A673 (cell line): ENCODE measurements at regions not wholly inside any gene's neighbourhood (a gene's known extent, or its start where the extent isn't known, plus 50 kb on each side); places are given as distances from the start of the nearest gene placed in this dataset.

ENCODE experiments used
- BruUV-seq: library from RNA; stranded (reverse); fragments of 400-500 nt; replicated peaks from 2 replicates; lab custom pipeline; 2021; lab: Mats Ljungman, UMichigan
- CTCF ChIA-PET: fragments of 300-600 bp; sonication (Branson Sonifier 250); formaldehyde crosslinking; loops from one replicate; lab custom pipeline; 2022; ENCODE audit warnings: antibody characterized with exemption; lab: Charles Lee
- POLR2A ChIA-PET: fragments of 300-600 bp; sonication (Branson Sonifier 250); formaldehyde crosslinking; loops from one replicate; lab custom pipeline; 2022; ENCODE audit warnings: antibody characterized with exemption; ENCODE audit not compliant: low non-redundant PET; lab: Charles Lee
- DNase-seq: peaks from one replicate; pipeline ENCODE4 v3.0.0-alpha.2; 2015; ENCODE audit warnings: low spot score
- H3K27ac ChIP-seq: fragments of 200-600 bp; sonication (generic); 2 replicates; pipeline ENCODE4 v1.5.1; 2016; ENCODE audit warnings: mixed run types, low read depth, mild to moderate bottlenecking, mixed read lengths, antibody characterized with exemption, low read length; ENCODE audit not compliant: poor library complexity, severe bottlenecking
- H3K27me3 ChIP-seq: fragments of 200-600 bp; sonication (generic); replicated peaks from 2 replicates; pipeline ENCODE4 v1.6.1; 2017; ENCODE audit warnings: mixed run types, low read depth, mild to moderate bottlenecking, mixed read lengths, antibody characterized with exemption, low read length; ENCODE audit not compliant: insufficient read depth, poor library complexity
- H3K36me3 ChIP-seq: fragments of 200-600 bp; sonication (generic); 2 replicates; pipeline ENCODE4 v1.6.1; 2016; ENCODE audit warnings: mixed run types, mild to moderate bottlenecking, mixed read lengths, antibody characterized with exemption, low read length; ENCODE audit not compliant: insufficient read depth, poor library complexity, severe bottlenecking
- H3K4me1 ChIP-seq: fragments of 200-600 bp; sonication (generic); 2 replicates; pipeline ENCODE4 v1.6.1; 2017; ENCODE audit warnings: mixed run types, mild to moderate bottlenecking, mixed read lengths, antibody characterized with exemption, low read length; ENCODE audit not compliant: insufficient read depth, poor library complexity, severe bottlenecking
- H3K4me3 ChIP-seq: fragments of 200-600 bp; sonication (generic); 2 replicates; pipeline ENCODE4 v1.5.1; 2016; ENCODE audit warnings: low read depth, mixed run types, mild to moderate bottlenecking, mixed read lengths, low read length; ENCODE audit not compliant: poor library complexity, severe bottlenecking
- H3K9me3 ChIP-seq: fragments of 200-600 bp; sonication (generic); 2 replicates; pipeline ENCODE4 v1.6.1; 2016; ENCODE audit warnings: mixed run types, low read depth, mild to moderate bottlenecking, mixed read lengths, antibody characterized with exemption, low read length; ENCODE audit not compliant: poor library complexity, severe bottlenecking
- CTCF ChIP-seq: fragments of 300-800, 200-600 bp; sonication (generic); conservative IDR thresholded peaks from 2 replicates; pipeline ENCODE4 v1.5.1; 2017; ENCODE audit warnings: low read depth, mild to moderate bottlenecking, antibody characterized with exemption, low read length, moderate library complexity, mixed read lengths
- EZH2 ChIP-seq: fragments of 200-600 bp; sonication (generic); IDR thresholded peaks from 2 replicates; pipeline ENCODE4 v1.6.1; 2017; ENCODE audit warnings: borderline replicate concordance, low read depth, mild to moderate bottlenecking, mixed read lengths, antibody characterized with exemption, low read length; ENCODE audit not compliant: poor library complexity, severe bottlenecking
- intact Hi-C: fragments of 100-400 bp; cut with micrococcal nuclease; formaldehyde crosslinking; loops from one replicate; pipeline ENCODE4 v1.10.0; 2022; ENCODE audit not compliant: unreplicated experiment

GRCh38 chr12:24409868-24410267 is 460.4 kb upstream of the SOX5 start:
- CTCF ChIA-PET: no interaction called here

GRCh38 chr12:24408305-24408704 is 458.8 kb upstream of the SOX5 start:
- no peaks in the 10 kb centered on the region for H3K9me3 ChIP-seq
- ChIA-PET CTCF (no interaction called here), POLR2A (no interaction called here)
- TF ChIP-seq EZH2 (no peak), CTCF (no peak)
- intact Hi-C loops: no loop called here
- no peak for DNase-seq
- H3K4me3 ChIP-seq: no peak overlapping the region
- no TSS peak for BruUV-seq
- no peaks in the 10 kb centered on the region for H3K36me3 ChIP-seq
- no peaks in the 10 kb centered on the region for H3K4me1 ChIP-seq
- no peaks in the 10 kb centered on the region for H3K27me3 ChIP-seq
- H3K27ac ChIP-seq: no peak overlapping the region

More at GRCh38 chr12:24409868-24410267, 460.4 kb upstream of the SOX5 start:
- POLR2A ChIA-PET: interaction anchor here (0.5 kb wide), 1 partner anchor 375 kb away, joined by 3 read pairs; no protein-coding TSS in a partner anchor
- no TSS peak for BruUV-seq
- no peak overlapping the region for H3K27ac ChIP-seq
- no peak for DNase-seq
- TF ChIP-seq EZH2 (no peak), CTCF (no peak)
- H3K36me3 ChIP-seq: no peaks in the 10 kb centered on the region
- no peaks in the 10 kb centered on the region for H3K9me3 ChIP-seq
- H3K27me3 ChIP-seq: no peaks in the 10 kb centered on the region
- H3K4me1 ChIP-seq: no peaks in the 10 kb centered on the region
- H3K4me3 ChIP-seq: no peak overlapping the region
- intact Hi-C loops: no loop called here

- H3K4me1 ChIP-seq: no peaks in the 10 kb centered on the region
- TF ChIP-seq CTCF: no peak
- DNase-seq: no peak
- H3K27ac ChIP-seq: no peak overlapping the region
- no peaks in the 10 kb centered on the region for H3K36me3 ChIP-seq
- POLR2A ChIA-PET: no interaction called here
- intact Hi-C loops: no loop called here
- no TSS peak for BruUV-seq
- H3K4me3 ChIP-seq: no peak overlapping the region
- no peaks in the 10 kb centered on the region for H3K27me3 ChIP-seq
- CTCF ChIA-PET: no interaction called here
- H3K9me3 ChIP-seq: no peaks in the 10 kb centered on the region
Measured at GRCh38 chr12:24407884-24408283, 458.4 kb upstream of the SOX5 start.
